Ammon's horn (tissue), 1 donor: ENCODE measurements at regions not wholly inside any gene's neighbourhood (a gene's known extent, or its start where the extent isn't known, plus 50 kb on each side); places are given as distances from the start of the nearest gene placed in this dataset.

Source experiments
- DNase-seq: peaks from one replicate; pipeline ENCODE4 v3.0.0-alpha.2; 2016; ENCODE audit warnings: low spot score

- DNase-seq = no peak
Measured at GRCh38 chr9:89793551-89793950, 188.7 kb downstream of the GADD45G start.

GRCh38 chr9:89794918-89795317 lies 190.1 kb downstream of the GADD45G start:
- DNase-seq = no peak

GRCh38 chr9:89795538-89796195 lies 190.9 kb downstream of the GADD45G start:
- DNase-seq = no peak

GRCh38 chr9:89796606-89797005 lies 191.8 kb downstream of the GADD45G start:
- no peak for DNase-seq

GRCh38 chr9:89797255-89797654 lies 192.4 kb downstream of the GADD45G start:
- DNase-seq = no peak

- no peak for DNase-seq
Measured at GRCh38 chr9:89797937-89798455, 193.2 kb downstream of the GADD45G start.

- no peak for DNase-seq
Measured at GRCh38 chr9:89798547-89799120, 193.8 kb downstream of the GADD45G start.

- DNase-seq = no peak
Measured at GRCh38 chr9:89799221-89799620, 194.4 kb downstream of the GADD45G start.

- DNase-seq = no peak
Measured at GRCh38 chr9:89799766-89800165, 195.0 kb downstream of the GADD45G start.

- DNase-seq = no peak
Measured at GRCh38 chr9:89801341-89801740, 196.5 kb downstream of the GADD45G start.

- peak; percentile 46 for DNase-seq
Measured at GRCh38 chr9:89801742-89802670, 197.2 kb downstream of the GADD45G start.

GRCh38 chr9:89802781-89803355 lies 198.1 kb downstream of the GADD45G start:
- DNase-seq = peak; percentile 59

- DNase-seq = no peak
Measured at GRCh38 chr9:89803403-89803802, 198.6 kb downstream of the GADD45G start.

- DNase-seq = no peak
Measured at GRCh38 chr9:89804766-89805531, 200.1 kb downstream of the GADD45G start.

GRCh38 chr9:89805571-89806292 lies 200.9 kb downstream of the GADD45G start:
- no peak for DNase-seq

- DNase-seq = no peak
Measured at GRCh38 chr9:89806371-89807100, 201.7 kb downstream of the GADD45G start.

GRCh38 chr9:89807101-89807395 lies 202.2 kb downstream of the GADD45G start:
- no peak for DNase-seq

GRCh38 chr9:89807682-89808075 lies 202.9 kb downstream of the GADD45G start:
- DNase-seq = no peak

GRCh38 chr9:89808076-89808755 lies 203.4 kb downstream of the GADD45G start:
- no peak for DNase-seq

- DNase-seq = no peak
Measured at GRCh38 chr9:89808756-89809181, 204.0 kb downstream of the GADD45G start.
